Skeletal muscle tissue (tissue), 3 donors: ENCODE measurements at regions not wholly inside any gene's neighbourhood (a gene's known extent, or its start where the extent isn't known, plus 50 kb on each side); places are given as distances from the start of the nearest gene placed in this dataset.
"Not testable (repeated sequence)": the region's sequence is repeated elsewhere in the genome, so short reads cannot be mapped to it uniquely, and the experiment has no call there.

Experiments used
- H3K27ac ChIP-seq: one replicate; pipeline ENCODE4 v1.7.0; 2013; ENCODE audit warnings: mild to moderate bottlenecking, low read depth, low read length, inconsistent platforms
- H3K27me3 ChIP-seq, 3 donors: one replicate each; pipeline ENCODE4 v1.7.0; 2013; ENCODE audit warnings: low read length in 3 of 3; ENCODE audit not compliant: control insufficient read depth in 3 of 3, insufficient read depth in 3 of 3
- H3K36me3 ChIP-seq, 3 donors: one replicate each; pipeline ENCODE4 v1.7.0; 2013; ENCODE audit warnings: low read length in 3 of 3; ENCODE audit not compliant: control insufficient read depth in 3 of 3, insufficient read depth in 3 of 3
- H3K4me1 ChIP-seq, 3 donors: one replicate each; pipeline ENCODE4 v1.7.0; 2013; ENCODE audit warnings: low read length in 3 of 3, mild to moderate bottlenecking in 3 of 3; ENCODE audit not compliant: control insufficient read depth in 3 of 3, insufficient read depth in 3 of 3
- H3K4me3 ChIP-seq, 3 donors: one replicate each; pipeline ENCODE4 v1.7.0; 2013; ENCODE audit warnings: low read length in 3 of 3
- H3K9ac ChIP-seq, 3 donors: one replicate each; pipeline ENCODE4 v1.7.0; 2013; ENCODE audit warnings: low read length in 3 of 3, mild to moderate bottlenecking in 3 of 3, moderate library complexity in 2 of 3, low read depth in 1 of 3
- H3K9me3 ChIP-seq, 3 donors: one replicate each; pipeline ENCODE4 v1.7.0; 2013; ENCODE audit warnings: low read length in 3 of 3; ENCODE audit not compliant: control insufficient read depth in 3 of 3
- donor health status: Osteomylitis.

- Histone ChIP-seq H3K27me3 (no peaks in the 10 kb centered on the region), H3K27ac (no peak overlapping the region), H3K9ac (no peak overlapping the region), H3K4me1 (no peaks in the 10 kb centered on the region), H3K4me3 (no peak overlapping the region), H3K36me3 (no peaks in the 10 kb centered on the region), H3K9me3 (no peaks in the 10 kb centered on the region)
Observed at GRCh38 chr11:112620621-112621394, 340.4 kb upstream of the NCAM1 start.

GRCh38 chr11:112623057-112623456, 338.2 kb upstream of the NCAM1 start:
- H3K9me3 ChIP-seq = no peaks in the 10 kb centered on the region
- no peak overlapping the region for H3K4me3 ChIP-seq
- no peak overlapping the region for H3K9ac ChIP-seq
- no peaks in the 10 kb centered on the region for H3K27me3 ChIP-seq
- no peaks in the 10 kb centered on the region for H3K4me1 ChIP-seq
- no peak overlapping the region for H3K27ac ChIP-seq
- H3K36me3 ChIP-seq = no peaks in the 10 kb centered on the region

- H3K36me3 ChIP-seq = no peaks in the 10 kb centered on the region
- no peak overlapping the region for H3K27ac ChIP-seq
- no peak overlapping the region for H3K4me3 ChIP-seq
- H3K9ac ChIP-seq = no peak overlapping the region
- no peaks in the 10 kb centered on the region for H3K27me3 ChIP-seq
- H3K9me3 ChIP-seq = no peaks in the 10 kb centered on the region
- no peaks in the 10 kb centered on the region for H3K4me1 ChIP-seq
Observed at GRCh38 chr11:112624431-112624830, 336.8 kb upstream of the NCAM1 start.

GRCh38 chr11:112624971-112625370, 336.2 kb upstream of the NCAM1 start:
- H3K4me3 ChIP-seq, H3K36me3 ChIP-seq, H3K4me1 ChIP-seq, H3K9ac ChIP-seq, H3K9me3 ChIP-seq, H3K27me3 ChIP-seq, H3K27ac ChIP-seq: not testable (repeated sequence)

- Histone ChIP-seq H3K4me1 (no peaks in the 10 kb centered on the region), H3K36me3 (no peaks in the 10 kb centered on the region), H3K9ac (no peak overlapping the region), H3K9me3 (no peaks in the 10 kb centered on the region), H3K27ac (no peak overlapping the region), H3K4me3 (no peak overlapping the region), H3K27me3 (no peaks in the 10 kb centered on the region)
Observed at GRCh38 chr11:112625814-112626213, 335.4 kb upstream of the NCAM1 start.

GRCh38 chr11:112626731-112627130, 334.5 kb upstream of the NCAM1 start:
- Histone ChIP-seq H3K4me1 (no peaks in the 10 kb centered on the region), H3K27ac (no peak overlapping the region)

GRCh38 chr11:112627588-112628045, 333.6 kb upstream of the NCAM1 start:
- H3K36me3 ChIP-seq = no peaks in the 10 kb centered on the region
- H3K9me3 ChIP-seq = no peaks in the 10 kb centered on the region
- H3K9ac ChIP-seq = no peak overlapping the region
- H3K4me1 ChIP-seq = no peaks in the 10 kb centered on the region
- H3K27me3 ChIP-seq = no peaks in the 10 kb centered on the region
- H3K27ac ChIP-seq = no peak overlapping the region
- H3K4me3 ChIP-seq = no peak overlapping the region

More at GRCh38 chr11:112626731-112627130, 334.5 kb upstream of the NCAM1 start:
- H3K9me3 ChIP-seq = no peaks in the 10 kb centered on the region
- no peaks in the 10 kb centered on the region for H3K36me3 ChIP-seq
- no peak overlapping the region for H3K4me3 ChIP-seq
- H3K9ac ChIP-seq = no peak overlapping the region
- no peaks in the 10 kb centered on the region for H3K27me3 ChIP-seq

GRCh38 chr11:112628676-112629075, 332.5 kb upstream of the NCAM1 start:
- no peak overlapping the region for H3K9ac ChIP-seq
- H3K4me1 ChIP-seq = no peaks in the 10 kb centered on the region
- no peaks in the 10 kb centered on the region for H3K27me3 ChIP-seq
- no peak overlapping the region for H3K27ac ChIP-seq
- H3K36me3 ChIP-seq = no peaks in the 10 kb centered on the region
- no peak overlapping the region for H3K4me3 ChIP-seq
- no peaks in the 10 kb centered on the region for H3K9me3 ChIP-seq

- Histone ChIP-seq H3K27ac (no peak overlapping the region), H3K27me3 (no peaks in the 10 kb centered on the region), H3K9ac (no peak overlapping the region), H3K4me1 (peaks cover 0 to 5% (median 0%) of the 10 kb centered on the region in 3 donors), H3K9me3 (no peaks in the 10 kb centered on the region), H3K36me3 (no peaks in the 10 kb centered on the region), H3K4me3 (no peak overlapping the region)
Observed at GRCh38 chr11:112630496-112630895, 330.7 kb upstream of the NCAM1 start.

- Histone ChIP-seq H3K27ac (no peak overlapping the region), H3K4me1 (peaks cover 0 to 5% (median 0%) of the 10 kb centered on the region in 3 donors), H3K27me3 (no peaks in the 10 kb centered on the region), H3K36me3 (no peaks in the 10 kb centered on the region), H3K9me3 (no peaks in the 10 kb centered on the region), H3K9ac (no peak overlapping the region), H3K4me3 (no peak overlapping the region)
Observed at GRCh38 chr11:112631333-112631732, 329.9 kb upstream of the NCAM1 start.
